ENCODE measurements at regions not wholly inside any gene's neighbourhood (a gene's known extent, or its start where the extent isn't known, plus 50 kb on each side); places are given as distances from the start of the nearest gene placed in this dataset.

DNA sequence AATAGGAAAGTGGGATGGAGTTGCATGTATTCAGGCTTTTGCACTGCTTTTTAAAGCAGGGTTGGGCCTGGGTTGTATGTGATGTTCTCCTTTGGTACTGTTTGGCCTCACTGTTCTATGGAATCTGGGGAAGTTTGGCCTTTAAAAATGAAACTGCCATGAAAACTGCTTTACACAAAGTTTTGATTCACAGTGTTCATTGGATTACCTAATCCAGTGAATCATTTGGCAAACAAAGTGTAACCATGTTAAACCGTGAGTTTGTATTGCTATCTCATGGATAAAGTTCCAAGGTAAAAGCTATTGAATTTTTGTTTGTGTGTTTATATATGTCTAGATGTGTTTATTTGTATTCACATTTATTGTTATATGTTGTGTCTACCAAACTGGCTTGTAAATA lies 1658.6 kb downstream of the OLFM4 start:
- TF ChIP-seq, protein P1, sequence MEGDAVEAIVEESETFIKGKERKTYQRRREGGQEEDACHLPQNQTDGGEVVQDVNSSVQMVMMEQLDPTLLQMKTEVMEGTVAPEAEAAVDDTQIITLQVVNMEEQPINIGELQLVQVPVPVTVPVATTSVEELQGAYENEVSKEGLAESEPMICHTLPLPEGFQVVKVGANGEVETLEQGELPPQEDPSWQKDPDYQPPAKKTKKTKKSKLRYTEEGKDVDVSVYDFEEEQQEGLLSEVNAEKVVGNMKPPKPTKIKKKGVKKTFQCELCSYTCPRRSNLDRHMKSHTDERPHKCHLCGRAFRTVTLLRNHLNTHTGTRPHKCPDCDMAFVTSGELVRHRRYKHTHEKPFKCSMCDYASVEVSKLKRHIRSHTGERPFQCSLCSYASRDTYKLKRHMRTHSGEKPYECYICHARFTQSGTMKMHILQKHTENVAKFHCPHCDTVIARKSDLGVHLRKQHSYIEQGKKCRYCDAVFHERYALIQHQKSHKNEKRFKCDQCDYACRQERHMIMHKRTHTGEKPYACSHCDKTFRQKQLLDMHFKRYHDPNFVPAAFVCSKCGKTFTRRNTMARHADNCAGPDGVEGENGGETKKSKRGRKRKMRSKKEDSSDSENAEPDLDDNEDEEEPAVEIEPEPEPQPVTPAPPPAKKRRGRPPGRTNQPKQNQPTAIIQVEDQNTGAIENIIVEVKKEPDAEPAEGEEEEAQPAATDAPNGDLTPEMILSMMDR (IDR thresholded peaks at IDR 0.05), result no peak
- no peak for TF ChIP-seq POLR2A (IDR thresholded peaks at IDR 0.05)

Measured in Peyer's patch (tissue), 4 donors.